Testis (tissue), 2 donors: ENCODE measurements at regions not wholly inside any gene's neighbourhood (a gene's known extent, or its start where the extent isn't known, plus 50 kb on each side); places are given as distances from the start of the nearest gene placed in this dataset.

Source experiments
- DNase-seq: peaks from one replicate; pipeline ENCODE4 v3.0.0-alpha.2; 2019
- H3K27ac ChIP-seq, 2 donors: fragments of 200-600 bp; sonication (generic); one replicate each; pipeline ENCODE4 v1.5.1; 2019
- H3K27me3 ChIP-seq: fragments of 200-600 bp; sonication (generic); one replicate; pipeline ENCODE4 v1.5.1; 2019
- H3K36me3 ChIP-seq: fragments of 200-600 bp; sonication (generic); one replicate; pipeline ENCODE4 v1.5.1; 2017; ENCODE audit warnings: low read depth; ENCODE audit errors: missing control alignments
- H3K4me1 ChIP-seq: fragments of 200-600 bp; sonication (generic); one replicate; pipeline ENCODE4 v1.5.1; 2019
- H3K4me3 ChIP-seq, 2 donors: fragments of 200-600 bp; sonication (generic); one replicate each; pipeline ENCODE4 v1.5.1; 2017 to 2019
- H3K9me3 ChIP-seq: fragments of 200-600 bp; sonication (generic); one replicate; pipeline ENCODE4 v1.5.1; 2017
- CTCF ChIP-seq, 3 experiments: fragments of 450-650 bp in 2 of 3; fragments of 200-600 bp in 1 of 3; sonication (generic) in 1 of 3; IDR thresholded peaks; one replicate each; pipeline ENCODE4 v1.5.1; 2016 to 2019; ENCODE audit warnings: antibody characterized with exemption in 3 of 3, mild to moderate bottlenecking in 2 of 3, moderate library complexity in 1 of 3
- POLR2A ChIP-seq: fragments of 450-650 bp; IDR thresholded peaks from one replicate; pipeline ENCODE4 v1.6.1; 2017; ENCODE audit warnings: antibody characterized with exemption, mild to moderate bottlenecking, moderate library complexity
- WGBS, 2 donors: methylation state at CpG; one replicate each; pipeline ENCODE4 v1.1.5; 2018; 5-methylcytosine and 5-hydroxymethylcytosine counted together
- intact Hi-C: fragments of 100-400 bp; cut with DNase I; formaldehyde crosslinking; loops from one replicate; pipeline ENCODE4 v1.15.1; 2023; ENCODE audit warnings: low total_unique reads

GRCh38 chr20:16842486-16843120, 94.4 kb downstream of the OTOR start:
- Histone ChIP-seq H3K4me1 (no peaks in the 10 kb centered on the region), H3K4me3 (no peak overlapping the region), H3K27me3 (no peaks in the 10 kb centered on the region), H3K27ac (no peak overlapping the region), H3K9me3 (no peaks in the 10 kb centered on the region), H3K36me3 (no peaks in the 10 kb centered on the region)
- intact Hi-C loops: no loop called here
- no peak for TF ChIP-seq POLR2A
- TF ChIP-seq CTCF (IDR thresholded peaks at IDR 0.05): no peak
- no peak for DNase-seq
- 49 to 55% methylated on average over 2 of the region's 2 CpGs for WGBS, 2 donors

- no peak overlapping the region for H3K4me3 ChIP-seq
- intact Hi-C loops: no loop called here
- H3K9me3 ChIP-seq: no peaks in the 10 kb centered on the region
- H3K27ac ChIP-seq: no peak overlapping the region
- WGBS, 2 donors: 96 to 100% methylated on average over 1 of the region's 1 CpG
- H3K4me1 ChIP-seq: no peaks in the 10 kb centered on the region
- no peaks in the 10 kb centered on the region for H3K27me3 ChIP-seq
- H3K36me3 ChIP-seq: no peaks in the 10 kb centered on the region
- TF ChIP-seq POLR2A: no peak
- no peak for TF ChIP-seq CTCF (IDR thresholded peaks at IDR 0.05)
- DNase-seq: no peak
Observed at GRCh38 chr20:16844406-16844805, 96.2 kb downstream of the OTOR start.

- H3K9me3 ChIP-seq: no peaks in the 10 kb centered on the region
- intact Hi-C loops: no loop called here
- no peaks in the 10 kb centered on the region for H3K4me1 ChIP-seq
- DNase-seq: no peak
- H3K4me3 ChIP-seq: no peak overlapping the region
- H3K36me3 ChIP-seq: no peaks in the 10 kb centered on the region
- no peaks in the 10 kb centered on the region for H3K27me3 ChIP-seq
- WGBS, 2 donors: 81 to 88% methylated on average over 1 of the region's 1 CpG
- TF ChIP-seq CTCF (IDR thresholded peaks at IDR 0.05): no peak
- TF ChIP-seq POLR2A: no peak
- H3K27ac ChIP-seq: no peak overlapping the region
Observed at GRCh38 chr20:16846006-16846405, 97.8 kb downstream of the OTOR start.

- H3K9me3 ChIP-seq: no peaks in the 10 kb centered on the region
- intact Hi-C loops: no loop called here
- DNase-seq: no peak
- no peak for TF ChIP-seq CTCF (IDR thresholded peaks at IDR 0.05)
- TF ChIP-seq POLR2A: no peak
- no peaks in the 10 kb centered on the region for H3K4me1 ChIP-seq
- H3K27ac ChIP-seq: no peak overlapping the region
- H3K4me3 ChIP-seq: no peak overlapping the region
- H3K27me3 ChIP-seq: no peaks in the 10 kb centered on the region
- H3K36me3 ChIP-seq: no peaks in the 10 kb centered on the region
Observed at GRCh38 chr20:16848061-16848460, 99.9 kb downstream of the OTOR start.

- DNase-seq: no peak
- H3K4me3 ChIP-seq: no peak overlapping the region
- H3K27ac ChIP-seq: no peak overlapping the region
- H3K4me1 ChIP-seq: no peaks in the 10 kb centered on the region
- no peaks in the 10 kb centered on the region for H3K27me3 ChIP-seq
- WGBS, 2 donors: 82 to 86% methylated on average over 1 of the region's 1 CpG
- H3K36me3 ChIP-seq: no peaks in the 10 kb centered on the region
- H3K9me3 ChIP-seq: no peaks in the 10 kb centered on the region
- no peak for TF ChIP-seq CTCF (IDR thresholded peaks at IDR 0.05)
- TF ChIP-seq POLR2A: no peak
- intact Hi-C loops: no loop called here
Observed at GRCh38 chr20:16848526-16848925, 100.4 kb downstream of the OTOR start.
